ENCODE measurements at regions not wholly inside any gene's neighbourhood (a gene's known extent, or its start where the extent isn't known, plus 50 kb on each side); places are given as distances from the start of the nearest gene placed in this dataset.

DNA sequence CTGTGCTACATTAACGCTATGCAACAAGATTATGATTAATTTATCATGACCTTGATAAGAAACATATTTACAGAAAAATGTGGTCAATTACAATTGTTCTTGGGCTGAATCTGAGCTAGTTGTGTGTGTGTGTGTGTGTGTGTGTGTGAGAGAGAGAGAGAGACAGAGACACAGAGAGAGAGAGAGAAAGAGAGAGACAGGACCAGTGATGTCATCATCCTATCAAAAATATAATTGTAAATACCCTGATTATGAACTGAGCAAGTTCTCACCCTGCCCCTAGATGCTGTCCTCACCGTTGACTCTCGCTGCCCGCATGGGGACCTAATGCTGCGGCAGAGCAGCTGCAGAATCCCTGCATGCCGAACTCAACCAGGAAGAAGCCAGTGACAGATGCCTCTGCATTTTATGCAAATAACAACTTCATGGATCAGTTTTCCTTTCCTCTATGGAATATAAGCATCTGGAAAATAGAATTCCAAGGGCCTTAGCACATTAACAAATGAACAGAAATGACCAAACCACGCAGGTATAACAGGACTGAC is 512.5 kb downstream of the PLCL1 start:
- Mint-ChIP-seq H3K27me3 (peaks cover 88% of the 10 kb centered on the region), H3K36me3 (ENCODE audit: low read depth) (no peaks in the 10 kb centered on the region), H3K4me3 (no peak overlapping the region), H3K4me1 (ENCODE audit: low read depth) (no peaks in the 10 kb centered on the region), H3K9me3 (no peaks in the 10 kb centered on the region), H3K27ac (no peak overlapping the region)
- Histone ChIP-seq H3K36me3 (ENCODE audit: insufficient read depth, low read length) (no peaks in the 10 kb centered on the region), H3K4me1 (ENCODE audit: insufficient read depth, low read length) (no peaks in the 10 kb centered on the region), H3K27ac (ENCODE audit: low read depth in 1 of 2, low read length in 2 of 2) (no peak overlapping the region), H3K27me3 (ENCODE audit: control insufficient read depth in 1 of 2, insufficient read depth in 2 of 2, low read length in 2 of 2) (peaks cover 19 to 44% of the 10 kb centered on the region in 2 experiments), H3K9me3 (ENCODE audit: control insufficient read depth in 1 of 2, insufficient read depth in 1 of 2, low read length in 2 of 2) (no peaks in the 10 kb centered on the region), H3K4me3 (ENCODE audit: low read length) (no peak overlapping the region)
- POLR2A ChIA-PET, result no interaction called here
- DNase-seq, result no peak
- TF ChIP-seq, protein P1, sequence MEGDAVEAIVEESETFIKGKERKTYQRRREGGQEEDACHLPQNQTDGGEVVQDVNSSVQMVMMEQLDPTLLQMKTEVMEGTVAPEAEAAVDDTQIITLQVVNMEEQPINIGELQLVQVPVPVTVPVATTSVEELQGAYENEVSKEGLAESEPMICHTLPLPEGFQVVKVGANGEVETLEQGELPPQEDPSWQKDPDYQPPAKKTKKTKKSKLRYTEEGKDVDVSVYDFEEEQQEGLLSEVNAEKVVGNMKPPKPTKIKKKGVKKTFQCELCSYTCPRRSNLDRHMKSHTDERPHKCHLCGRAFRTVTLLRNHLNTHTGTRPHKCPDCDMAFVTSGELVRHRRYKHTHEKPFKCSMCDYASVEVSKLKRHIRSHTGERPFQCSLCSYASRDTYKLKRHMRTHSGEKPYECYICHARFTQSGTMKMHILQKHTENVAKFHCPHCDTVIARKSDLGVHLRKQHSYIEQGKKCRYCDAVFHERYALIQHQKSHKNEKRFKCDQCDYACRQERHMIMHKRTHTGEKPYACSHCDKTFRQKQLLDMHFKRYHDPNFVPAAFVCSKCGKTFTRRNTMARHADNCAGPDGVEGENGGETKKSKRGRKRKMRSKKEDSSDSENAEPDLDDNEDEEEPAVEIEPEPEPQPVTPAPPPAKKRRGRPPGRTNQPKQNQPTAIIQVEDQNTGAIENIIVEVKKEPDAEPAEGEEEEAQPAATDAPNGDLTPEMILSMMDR (IDR thresholded peaks at IDR 0.05), result no peak
- CTCF ChIA-PET, result interaction anchor here (1.7 kb wide), 1 partner anchor 8 kb away, joined by 7 read pairs; no protein-coding TSS in a partner anchor
- ATAC-seq (ENCODE audit: poor library complexity), result no peak
- intact Hi-C loops (cut with DNase I, micrococcal nuclease), result loop anchor here in 1 of 2 experiments (5.0 to 10.0 kb wide), 2 partner anchors 1545 to 1628 kb away; no protein-coding TSS in a partner anchor

DNA sequence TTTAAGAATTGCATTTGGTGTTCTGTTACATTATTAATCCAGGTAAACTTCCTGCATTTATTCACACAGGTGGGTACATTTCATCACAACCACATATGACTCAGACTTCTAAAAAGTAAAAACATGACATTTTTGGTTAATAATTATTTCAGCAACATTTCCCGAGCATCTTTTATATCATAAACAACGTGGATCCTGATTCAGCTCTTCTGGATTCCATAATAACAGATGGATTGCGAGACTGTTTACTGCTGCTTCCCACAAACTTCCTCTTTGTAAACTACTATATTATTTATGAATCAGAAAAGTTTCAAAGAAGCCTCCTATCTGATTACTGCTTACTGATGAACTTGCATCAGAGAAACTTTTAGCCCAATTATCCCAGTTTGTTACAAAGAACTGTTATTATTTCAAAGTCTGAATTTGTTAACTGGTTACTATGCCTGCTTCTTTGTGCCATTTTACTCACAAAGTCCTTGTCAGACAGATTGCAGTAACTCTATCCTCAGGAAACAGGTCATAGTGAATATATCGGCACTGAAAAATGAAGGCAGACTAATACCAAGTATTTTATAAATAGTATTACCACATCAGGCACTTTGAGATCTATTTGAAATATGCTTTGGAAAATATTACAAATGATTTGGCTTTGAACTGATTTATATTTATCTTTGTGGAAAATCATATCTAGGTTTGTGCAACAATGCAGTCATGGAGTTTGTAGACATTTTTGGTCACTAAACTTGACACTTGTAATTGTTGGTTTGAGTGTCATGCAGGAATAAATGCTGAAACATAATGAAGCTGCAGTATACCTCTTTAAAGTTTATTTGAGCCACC is 511.6 kb downstream of the PLCL1 start:
- Histone ChIP-seq H3K27ac (ENCODE audit: low read depth in 1 of 2, low read length in 2 of 2) (no peak overlapping the region), H3K9me3 (ENCODE audit: control insufficient read depth in 1 of 2, insufficient read depth in 1 of 2, low read length in 2 of 2) (no peaks in the 10 kb centered on the region), H3K4me3 (ENCODE audit: low read length) (no peak overlapping the region), H3K4me1 (ENCODE audit: insufficient read depth, low read length) (no peaks in the 10 kb centered on the region), H3K36me3 (ENCODE audit: insufficient read depth, low read length) (no peaks in the 10 kb centered on the region), H3K27me3 (ENCODE audit: control insufficient read depth in 1 of 2, insufficient read depth in 2 of 2, low read length in 2 of 2) (peaks cover 11 to 44% of the 10 kb centered on the region in 2 experiments)
- H3K27me3 Mint-ChIP-seq, result peaks cover 86% of the 10 kb centered on the region
- TF ChIP-seq, protein P1 (IDR thresholded peaks at IDR 0.05), result no peak
- no peak overlapping the region for H3K4me3 Mint-ChIP-seq
- POLR2A ChIA-PET, result no interaction called here
- H3K36me3 Mint-ChIP-seq (ENCODE audit: low read depth), result no peaks in the 10 kb centered on the region
- H3K27ac Mint-ChIP-seq, result no peak overlapping the region
- H3K9me3 Mint-ChIP-seq, result no peaks in the 10 kb centered on the region
- ATAC-seq (ENCODE audit: poor library complexity), result no peak
- CTCF ChIA-PET, result interaction anchor here (1.2 to 2.5 kb wide), 2 partner anchors 21 to 1424 kb away, joined by 4 to 20 read pairs; no protein-coding TSS in a partner anchor
- no peak for DNase-seq
- intact Hi-C loops (cut with DNase I, micrococcal nuclease), result loop anchor here (2.0 to 10.0 kb wide), 3 partner anchors 1173 to 1629 kb away; no protein-coding TSS in a partner anchor
- no peaks in the 10 kb centered on the region for H3K4me1 Mint-ChIP-seq (ENCODE audit: low read depth)

DNA sequence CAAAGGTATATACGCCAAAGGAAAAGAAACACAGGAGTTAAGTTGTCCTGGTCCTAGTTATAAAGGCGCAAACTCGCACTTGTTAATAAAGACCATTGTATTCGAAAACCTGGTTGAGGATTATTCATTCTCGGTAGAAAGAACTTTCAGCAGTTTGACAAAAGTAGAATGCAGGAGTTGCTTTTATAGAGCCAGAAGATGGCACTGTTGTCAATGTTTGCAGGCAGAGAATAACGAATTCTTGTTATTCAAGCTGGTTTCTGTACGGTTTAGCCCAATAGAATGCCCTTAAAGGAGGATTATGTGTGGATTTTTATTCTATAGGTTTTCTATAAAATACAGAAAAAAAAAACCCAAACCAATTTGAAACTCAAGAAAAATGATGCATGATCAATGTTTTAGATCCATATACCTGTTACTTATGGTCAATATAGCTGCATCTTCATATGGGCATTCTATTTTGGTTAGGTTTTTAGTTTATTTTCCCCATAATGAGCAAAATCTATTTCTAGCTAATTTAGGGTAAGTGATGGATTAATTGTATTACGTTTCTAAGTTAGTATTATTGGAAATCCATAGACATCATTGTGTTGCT is 510.3 kb downstream of the PLCL1 start:
- peaks cover 80% of the 10 kb centered on the region for H3K27me3 Mint-ChIP-seq
- no peak overlapping the region for H3K27ac Mint-ChIP-seq
- ATAC-seq (ENCODE audit: poor library complexity) (peak; percentile 54), DNase-seq (peak in 4 of 14 experiments; percentile 7 to 68 (median 58))
- Histone ChIP-seq H3K27me3 (ENCODE audit: control insufficient read depth in 1 of 2, insufficient read depth in 2 of 2, low read length in 2 of 2) (peaks cover 11 to 31% of the 10 kb centered on the region in 2 experiments), H3K36me3 (ENCODE audit: insufficient read depth, low read length) (no peaks in the 10 kb centered on the region), H3K27ac (ENCODE audit: low read depth in 1 of 2, low read length in 2 of 2) (no peak overlapping the region), H3K9me3 (ENCODE audit: control insufficient read depth in 1 of 2, insufficient read depth in 1 of 2, low read length in 2 of 2) (no peaks in the 10 kb centered on the region), H3K4me1 (ENCODE audit: insufficient read depth, low read length) (no peaks in the 10 kb centered on the region), H3K4me3 (ENCODE audit: low read length) (no peak overlapping the region)
- no peak overlapping the region for H3K4me3 Mint-ChIP-seq
- TF ChIP-seq, protein P1 (IDR thresholded peaks at IDR 0.05), result peak; percentile 88
- ChIA-PET POLR2A (no interaction called here), CTCF (interaction anchor here (0.7 to 2.5 kb wide), 11 partner anchors 9 to 1626 kb away, joined by 3 to 24 read pairs (median 4); no protein-coding TSS in a partner anchor)
- no peaks in the 10 kb centered on the region for H3K36me3 Mint-ChIP-seq (ENCODE audit: low read depth)
- H3K4me1 Mint-ChIP-seq (ENCODE audit: low read depth), result no peaks in the 10 kb centered on the region
- intact Hi-C loops (cut with DNase I, micrococcal nuclease), result loop anchor here (1.0 to 10.0 kb wide), 5 partner anchors 1174 to 1630 kb away; no protein-coding TSS in a partner anchor
- no peaks in the 10 kb centered on the region for H3K9me3 Mint-ChIP-seq
